Parathyroid adenoma (tissue), 2 donors: ENCODE measurements at regions not wholly inside any gene's neighbourhood (a gene's known extent, or its start where the extent isn't known, plus 50 kb on each side); places are given as distances from the start of the nearest gene placed in this dataset.

Experiments
- H2AFZ ChIP-seq: fragments of 300-600 bp; sonication (generic); one replicate; pipeline ENCODE4 v1.7.0; 2017; ENCODE audit warnings: antibody characterized with exemption, mild to moderate bottlenecking
- H3K27ac ChIP-seq: fragments of 300-600 bp; sonication (generic); one replicate; pipeline ENCODE4 v1.7.0; 2017
- H3K27me3 ChIP-seq: fragments of 300-600 bp; sonication (generic); one replicate; pipeline ENCODE4 v1.7.0; 2017; ENCODE audit warnings: low read length; ENCODE audit not compliant: control insufficient read depth, insufficient read depth
- H3K36me3 ChIP-seq: fragments of 300-600 bp; sonication (generic); one replicate; pipeline ENCODE4 v1.7.0; 2017; ENCODE audit warnings: low read length; ENCODE audit not compliant: control insufficient read depth, insufficient read depth
- H3K4me1 ChIP-seq: fragments of 300-600 bp; sonication (generic); one replicate; pipeline ENCODE4 v1.7.0; 2017; ENCODE audit warnings: control low read depth
- H3K4me2 ChIP-seq: fragments of 300-600 bp; sonication (generic); one replicate; pipeline ENCODE4 v1.7.0; 2017; ENCODE audit warnings: low read length
- H3K4me3 ChIP-seq: fragments of 300-600 bp; sonication (generic); one replicate; pipeline ENCODE4 v1.7.0; 2017; ENCODE audit warnings: low read depth, low read length
- H3K79me2 ChIP-seq: fragments of 300-600 bp; sonication (generic); one replicate; pipeline ENCODE4 v1.7.0; 2017; ENCODE audit warnings: control low read depth
- H3K9ac ChIP-seq: fragments of 300-600 bp; sonication (generic); one replicate; pipeline ENCODE4 v1.7.0; 2017; ENCODE audit warnings: mild to moderate bottlenecking
- H3K9me3 ChIP-seq: fragments of 300-600 bp; sonication (generic); one replicate; pipeline ENCODE4 v1.7.0; 2017; ENCODE audit warnings: low read length; ENCODE audit not compliant: control insufficient read depth
- CTCF ChIP-seq: fragments of 300-600 bp; sonication (generic); IDR thresholded peaks from one replicate; pipeline ENCODE4 v1.7.0; 2017; ENCODE audit warnings: antibody characterized with exemption, mild to moderate bottlenecking
- donor health status: primary hyperparathyroidism.

- no peak for TF ChIP-seq CTCF
- Histone ChIP-seq H3K27ac (no peak overlapping the region), H3K4me2 (no peak overlapping the region), H3K9me3 (no peaks in the 10 kb centered on the region), H2AFZ (no peak overlapping the region), H3K27me3 (no peaks in the 10 kb centered on the region), H3K4me1 (no peaks in the 10 kb centered on the region), H3K9ac (no peak overlapping the region), H3K79me2 (no peaks in the 10 kb centered on the region), H3K4me3 (no peak overlapping the region), H3K36me3 (no peaks in the 10 kb centered on the region)
Measured at GRCh38 chr1:199509456-199509855, 518.1 kb upstream of the NR5A2 start.

- no peak overlapping the region for H3K9ac ChIP-seq
- H3K4me3 ChIP-seq, result no peak overlapping the region
- no peaks in the 10 kb centered on the region for H3K36me3 ChIP-seq
- H3K9me3 ChIP-seq, result no peaks in the 10 kb centered on the region
- H3K27ac ChIP-seq, result no peak overlapping the region
- H3K27me3 ChIP-seq, result no peaks in the 10 kb centered on the region
- no peak overlapping the region for H2AFZ ChIP-seq
- no peaks in the 10 kb centered on the region for H3K4me1 ChIP-seq
- no peak for TF ChIP-seq CTCF
- H3K4me2 ChIP-seq, result no peak overlapping the region
- H3K79me2 ChIP-seq, result no peaks in the 10 kb centered on the region
Measured at GRCh38 chr1:199510314-199510713, 517.2 kb upstream of the NR5A2 start.

GRCh38 chr1:199512037-199512710, 515.3 kb upstream of the NR5A2 start:
- no peaks in the 10 kb centered on the region for H3K36me3 ChIP-seq
- H3K4me2 ChIP-seq, result no peak overlapping the region
- H3K4me3 ChIP-seq, result no peak overlapping the region
- H3K9me3 ChIP-seq, result no peaks in the 10 kb centered on the region
- no peak overlapping the region for H2AFZ ChIP-seq
- no peak overlapping the region for H3K9ac ChIP-seq
- H3K27me3 ChIP-seq, result no peaks in the 10 kb centered on the region
- H3K79me2 ChIP-seq, result no peaks in the 10 kb centered on the region
- H3K27ac ChIP-seq, result no peak overlapping the region
- TF ChIP-seq CTCF, result no peak
- H3K4me1 ChIP-seq, result no peaks in the 10 kb centered on the region

- no peaks in the 10 kb centered on the region for H3K27me3 ChIP-seq
- H3K9me3 ChIP-seq, result no peaks in the 10 kb centered on the region
- H3K79me2 ChIP-seq, result no peaks in the 10 kb centered on the region
- no peak overlapping the region for H2AFZ ChIP-seq
- H3K27ac ChIP-seq, result no peak overlapping the region
- no peaks in the 10 kb centered on the region for H3K4me1 ChIP-seq
- H3K36me3 ChIP-seq, result no peaks in the 10 kb centered on the region
- H3K9ac ChIP-seq, result no peak overlapping the region
- H3K4me2 ChIP-seq, result no peak overlapping the region
- no peak for TF ChIP-seq CTCF
- no peak overlapping the region for H3K4me3 ChIP-seq
Measured at GRCh38 chr1:199515261-199515660, 512.2 kb upstream of the NR5A2 start.

- H3K79me2 ChIP-seq, result no peaks in the 10 kb centered on the region
- H2AFZ ChIP-seq, result no peak overlapping the region
- H3K27ac ChIP-seq, result no peak overlapping the region
- H3K9me3 ChIP-seq, result no peaks in the 10 kb centered on the region
- H3K4me3 ChIP-seq, result no peak overlapping the region
- no peak for TF ChIP-seq CTCF
- H3K9ac ChIP-seq, result no peak overlapping the region
- no peaks in the 10 kb centered on the region for H3K4me1 ChIP-seq
- no peaks in the 10 kb centered on the region for H3K27me3 ChIP-seq
- H3K36me3 ChIP-seq, result no peaks in the 10 kb centered on the region
- H3K4me2 ChIP-seq, result no peak overlapping the region
Measured at GRCh38 chr1:199522338-199522737, 505.2 kb upstream of the NR5A2 start.
